Cardiac fibroblast (primary cell): ENCODE measurements at regions not wholly inside any gene's neighbourhood (a gene's known extent, or its start where the extent isn't known, plus 50 kb on each side); places are given as distances from the start of the nearest gene placed in this dataset.

Experiments
- DNase-seq, 2 donors: peaks; one replicate each; pipeline versions ENCODE4 v3.0.0 to v3.0.0-alpha.2; 2010; ENCODE audit warnings: low read depth in 2 of 2
- H3K4me3 ChIP-seq, 2 donors: replicated peaks in 1 of 2; 1 replicate in 1 of 2; 2 replicates in 1 of 2; pipeline ENCODE4 v1.5.1; 2011; ENCODE audit warnings: low read depth in 2 of 2, low read length in 2 of 2, mild to moderate bottlenecking in 2 of 2, moderate library complexity in 1 of 2
- TF ChIP-seq, protein P1 (sequence below): IDR thresholded peaks from one replicate; pipeline ENCODE4 v1.5.1; 2011; ENCODE audit warnings: low read depth, mild to moderate bottlenecking, low read length, inconsistent platforms

GRCh38 chr11:69374110-69374945 lies 80.4 kb downstream of the MYEOV start:
- H3K4me3 ChIP-seq, result no peak overlapping the region
- TF ChIP-seq, protein P1, sequence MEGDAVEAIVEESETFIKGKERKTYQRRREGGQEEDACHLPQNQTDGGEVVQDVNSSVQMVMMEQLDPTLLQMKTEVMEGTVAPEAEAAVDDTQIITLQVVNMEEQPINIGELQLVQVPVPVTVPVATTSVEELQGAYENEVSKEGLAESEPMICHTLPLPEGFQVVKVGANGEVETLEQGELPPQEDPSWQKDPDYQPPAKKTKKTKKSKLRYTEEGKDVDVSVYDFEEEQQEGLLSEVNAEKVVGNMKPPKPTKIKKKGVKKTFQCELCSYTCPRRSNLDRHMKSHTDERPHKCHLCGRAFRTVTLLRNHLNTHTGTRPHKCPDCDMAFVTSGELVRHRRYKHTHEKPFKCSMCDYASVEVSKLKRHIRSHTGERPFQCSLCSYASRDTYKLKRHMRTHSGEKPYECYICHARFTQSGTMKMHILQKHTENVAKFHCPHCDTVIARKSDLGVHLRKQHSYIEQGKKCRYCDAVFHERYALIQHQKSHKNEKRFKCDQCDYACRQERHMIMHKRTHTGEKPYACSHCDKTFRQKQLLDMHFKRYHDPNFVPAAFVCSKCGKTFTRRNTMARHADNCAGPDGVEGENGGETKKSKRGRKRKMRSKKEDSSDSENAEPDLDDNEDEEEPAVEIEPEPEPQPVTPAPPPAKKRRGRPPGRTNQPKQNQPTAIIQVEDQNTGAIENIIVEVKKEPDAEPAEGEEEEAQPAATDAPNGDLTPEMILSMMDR, result no peak
- DNase-seq, result no peak

GRCh38 chr11:69374946-69375310 lies 81.0 kb downstream of the MYEOV start:
- no peak overlapping the region for H3K4me3 ChIP-seq

DNA sequence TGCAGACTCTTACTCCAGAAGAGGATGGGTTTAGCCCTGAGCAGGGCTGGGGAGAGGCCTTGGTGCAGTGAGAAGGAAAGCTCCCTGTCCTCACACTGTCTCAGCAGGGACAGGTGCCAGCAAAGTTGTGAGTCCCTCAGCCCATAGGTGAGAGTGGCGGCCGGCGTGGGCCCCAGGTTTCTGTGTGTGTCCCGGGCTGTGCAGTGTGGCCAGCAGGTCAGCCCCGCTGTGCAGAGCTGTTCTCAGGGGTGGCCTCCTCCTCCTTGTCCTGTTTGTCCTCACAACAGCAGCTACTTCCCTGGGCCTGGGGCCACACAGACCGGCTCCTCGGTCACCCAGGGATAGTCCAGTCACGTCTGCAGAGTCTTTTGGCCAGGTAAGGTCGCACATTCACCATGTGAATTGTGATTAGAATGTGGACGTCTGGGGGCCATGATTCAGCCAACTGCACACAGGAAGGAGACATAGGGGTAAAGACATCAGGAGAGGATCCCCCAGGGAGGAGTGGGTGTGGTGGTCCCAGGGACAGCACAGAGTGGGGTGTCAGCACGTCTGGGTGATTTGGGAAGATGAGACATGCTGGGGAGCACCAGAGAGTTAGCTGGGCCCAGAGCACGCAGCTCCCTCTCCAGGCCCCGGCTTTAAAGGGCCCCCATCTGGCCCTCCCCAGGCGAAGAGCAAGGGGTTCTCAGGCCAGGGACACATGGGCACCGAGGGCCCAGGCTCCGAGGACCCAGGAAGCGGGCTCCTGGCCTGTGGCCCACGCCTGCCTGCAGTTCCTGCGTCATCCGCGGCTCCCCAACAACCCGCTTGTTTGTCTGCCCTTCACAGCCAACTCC lies 81.6 kb downstream of the MYEOV start:
- no peak overlapping the region for H3K4me3 ChIP-seq
- no peak for DNase-seq
- TF ChIP-seq, protein P1, result no peak

More at GRCh38 chr11:69374946-69375310, 81.0 kb downstream of the MYEOV start:
- DNase-seq, result no peak
- TF ChIP-seq, protein P1, result no peak

DNA sequence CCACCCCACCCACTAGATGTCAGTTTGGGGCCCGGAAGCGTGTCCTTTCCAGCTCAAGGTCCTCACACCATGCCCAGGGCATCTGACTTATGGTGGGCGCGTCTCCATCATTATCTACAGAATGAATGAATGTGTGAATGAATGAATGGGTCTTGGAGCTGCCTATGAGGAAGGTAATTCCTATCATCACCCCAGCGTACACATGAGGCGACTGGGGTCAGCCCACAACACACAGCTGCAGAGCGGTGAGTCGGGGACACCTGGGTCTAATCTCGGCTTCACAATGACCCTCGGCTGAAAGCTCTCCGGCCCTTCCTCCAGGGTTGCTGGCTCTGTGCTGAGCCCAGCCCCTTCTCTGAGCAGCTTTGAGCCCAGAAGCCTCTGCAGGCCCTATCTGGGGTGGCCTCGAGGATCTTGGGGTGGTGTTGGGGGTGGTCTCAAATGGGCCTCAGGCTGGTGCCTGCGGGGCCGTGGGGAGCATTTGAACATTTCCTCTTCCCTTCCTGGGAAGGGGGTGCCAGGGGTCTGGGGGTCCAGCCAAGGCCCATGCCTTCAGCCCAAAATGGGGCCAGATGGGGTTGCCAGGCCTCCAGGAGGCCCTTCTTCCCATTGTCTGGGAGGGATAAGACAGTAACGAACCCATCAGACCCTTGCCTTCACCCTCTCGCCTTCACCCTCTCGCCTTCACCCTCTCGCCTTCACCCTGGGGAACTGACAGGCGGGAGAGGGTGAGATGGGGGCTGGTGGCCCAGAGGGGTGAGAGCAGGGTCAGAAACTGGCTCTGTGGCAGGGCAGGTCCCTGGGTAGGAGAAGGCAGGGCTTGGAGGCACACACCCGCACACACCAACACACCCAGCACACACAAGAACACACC lies 82.4 kb downstream of the MYEOV start:
- H3K4me3 ChIP-seq, result no peak overlapping the region
- no peak for DNase-seq
- TF ChIP-seq, protein P1, result no peak

GRCh38 chr11:69377029-69377952 lies 83.3 kb downstream of the MYEOV start:
- no peak for DNase-seq
- H3K4me3 ChIP-seq, result no peak overlapping the region
- TF ChIP-seq, protein P1, result no peak
